ENCODE measurements at regions not wholly inside any gene's neighbourhood (a gene's known extent, or its start where the extent isn't known, plus 50 kb on each side); places are given as distances from the start of the nearest gene placed in this dataset.

DNA sequence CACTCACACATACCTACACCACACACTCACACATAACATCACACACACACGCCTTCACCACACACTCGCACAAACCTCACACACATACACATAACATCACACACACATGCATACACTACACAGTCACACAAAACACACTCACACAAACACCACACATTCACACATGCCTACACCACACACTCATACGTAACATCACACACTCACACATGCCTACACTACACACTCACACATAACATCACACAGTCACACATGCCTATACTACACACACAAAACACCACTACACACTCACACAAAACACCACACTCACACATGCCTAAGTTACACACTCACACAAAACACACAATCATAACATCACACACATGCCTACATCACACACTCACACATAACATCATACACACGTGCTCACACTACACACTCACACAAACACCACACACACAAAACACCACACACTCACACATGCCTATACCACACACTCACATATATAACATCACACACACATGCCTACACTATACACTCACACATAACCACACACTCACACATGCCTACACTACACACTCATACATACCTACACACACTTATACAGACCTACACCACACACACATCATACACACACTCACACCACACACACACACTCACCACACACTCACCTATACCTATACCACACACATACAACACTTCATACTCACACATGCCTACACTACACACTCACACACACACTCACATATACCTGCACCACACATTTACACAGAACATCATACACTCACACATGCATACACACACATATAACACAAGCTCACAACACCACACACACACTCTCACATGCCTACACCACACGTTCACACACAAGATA is 383.5 kb downstream of the C6orf118 start:
- no peak for TF ChIP-seq CTCF (IDR thresholded peaks at IDR 0.05; ENCODE audit: poor library complexity)
- TF ChIP-seq EZH2 (IDR thresholded peaks at IDR 0.05; ENCODE audit: borderline replicate concordance) = no peak
- no peak for TF ChIP-seq EZH2phosphoT487 (IDR thresholded peaks at IDR 0.05; ENCODE audit: low read depth, severe bottlenecking, unreplicated experiment)
